ENCODE measurements at regions not wholly inside any gene's neighbourhood (a gene's known extent, or its start where the extent isn't known, plus 50 kb on each side); places are given as distances from the start of the nearest gene placed in this dataset.
"Not testable (repeated sequence)": the region's sequence is repeated elsewhere in the genome, so short reads cannot be mapped to it uniquely, and the experiment has no call there.

DNA sequence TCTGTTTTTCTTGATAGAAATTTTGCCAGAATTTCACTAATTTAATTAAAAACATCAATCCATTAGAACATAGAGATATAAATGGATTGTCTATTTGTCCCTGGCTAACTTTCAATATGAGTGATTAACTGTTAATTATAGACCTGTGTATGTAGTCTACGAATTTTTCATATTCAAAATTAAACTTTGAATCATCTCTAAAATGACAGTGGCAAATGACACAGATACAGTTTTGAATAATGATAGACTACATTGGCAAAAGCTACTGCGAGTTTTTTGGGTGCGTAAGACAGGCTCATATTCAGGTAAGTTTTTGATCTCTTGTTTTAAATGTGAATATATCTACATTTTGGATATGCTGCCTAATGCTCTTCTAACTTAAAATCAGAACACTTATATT is 86.0 kb upstream of the TBC1D5 start:
- Histone ChIP-seq H3K9me3 (ENCODE audit: control insufficient read depth, low read length) (no peaks in the 10 kb centered on the region), H3K4me3 (ENCODE audit: extremely low read depth, insufficient read depth, low read length, poor library complexity, severe bottlenecking) (no peak overlapping the region)
- 100% methylated on average over 2 of the region's 3 CpGs; no CpG with 5 or more reads in 1 of the 2 experiments for whole genome bisulfite sequencing, 2 experiments (ENCODE audit: insufficient coverage in 2 of 2)

DNA sequence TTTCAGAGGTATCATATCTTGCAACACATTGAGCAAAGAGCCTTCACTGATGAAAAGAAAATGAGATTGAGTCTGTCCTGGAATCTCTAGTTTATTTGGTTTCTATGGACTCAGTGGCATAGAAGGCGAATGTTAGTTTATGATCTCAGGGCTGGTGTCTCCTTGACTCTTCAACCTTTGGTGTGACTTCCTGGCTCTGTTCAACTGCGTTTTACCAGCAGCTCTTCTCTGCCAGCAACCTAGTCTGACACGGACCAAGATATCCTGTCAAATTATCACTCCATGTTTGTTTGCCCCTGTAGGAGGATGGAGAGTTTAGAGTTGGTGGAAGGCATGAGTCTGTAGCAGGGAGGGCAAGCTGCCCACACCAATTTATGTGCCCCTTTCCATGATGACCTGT is 82.9 kb upstream of the TBC1D5 start:
- no peak overlapping the region for H3K27ac ChIP-seq (ENCODE audit: low read depth, low read length, severe bottlenecking)
- 100% methylated on average over 2 of the region's 3 CpGs for WGBS, 2 experiments (ENCODE audit: insufficient coverage in 2 of 2)
- no peak overlapping the region for H3K4me3 ChIP-seq (ENCODE audit: extremely low read depth, insufficient read depth, low read length, poor library complexity, severe bottlenecking)
- H3K9me3 ChIP-seq (ENCODE audit: control insufficient read depth, low read length): no peaks in the 10 kb centered on the region
- H3K4me1 ChIP-seq (ENCODE audit: control insufficient read depth, insufficient read depth, low read length, poor library complexity, severe bottlenecking): no peaks in the 10 kb centered on the region
- H3K36me3 ChIP-seq (ENCODE audit: control insufficient read depth, insufficient read depth, low read length): no peaks in the 10 kb centered on the region

More for the DNA sequence above, 86.0 kb upstream of the TBC1D5 start:
- no peak overlapping the region for H3K27ac ChIP-seq (ENCODE audit: low read depth, low read length, severe bottlenecking)
- H3K4me1 ChIP-seq (ENCODE audit: control insufficient read depth, insufficient read depth, low read length, poor library complexity, severe bottlenecking): no peaks in the 10 kb centered on the region
- H3K36me3 ChIP-seq (ENCODE audit: control insufficient read depth, insufficient read depth, low read length): no peaks in the 10 kb centered on the region

DNA sequence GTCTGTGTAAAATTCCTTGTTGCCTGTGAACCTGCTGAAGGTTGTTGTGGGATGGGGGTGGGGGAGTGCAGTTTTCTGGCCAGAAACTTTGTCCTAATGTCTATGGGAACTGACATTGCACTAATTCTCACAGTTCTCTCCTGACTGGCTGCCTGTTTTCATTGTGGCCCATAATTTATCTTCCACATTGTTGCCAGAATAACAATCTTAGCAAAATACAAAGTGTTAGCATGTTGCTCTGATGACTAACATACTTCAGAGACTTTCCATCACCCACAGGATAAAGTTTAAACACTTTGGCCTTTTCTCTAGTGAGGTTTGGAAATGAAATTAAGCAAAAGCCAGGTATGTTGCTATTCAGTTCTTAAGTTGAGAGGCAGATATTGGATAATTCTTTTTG is 81.4 kb upstream of the TBC1D5 start:
- Histone ChIP-seq H3K4me3 (ENCODE audit: extremely low read depth, insufficient read depth, low read length, poor library complexity, severe bottlenecking) (no peak overlapping the region), H3K4me1 (ENCODE audit: control insufficient read depth, insufficient read depth, low read length, poor library complexity, severe bottlenecking) (no peaks in the 10 kb centered on the region), H3K9me3 (ENCODE audit: control insufficient read depth, low read length) (no peaks in the 10 kb centered on the region), H3K27ac (ENCODE audit: low read depth, low read length, severe bottlenecking) (no peak overlapping the region), H3K36me3 (ENCODE audit: control insufficient read depth, insufficient read depth, low read length) (no peaks in the 10 kb centered on the region)

DNA sequence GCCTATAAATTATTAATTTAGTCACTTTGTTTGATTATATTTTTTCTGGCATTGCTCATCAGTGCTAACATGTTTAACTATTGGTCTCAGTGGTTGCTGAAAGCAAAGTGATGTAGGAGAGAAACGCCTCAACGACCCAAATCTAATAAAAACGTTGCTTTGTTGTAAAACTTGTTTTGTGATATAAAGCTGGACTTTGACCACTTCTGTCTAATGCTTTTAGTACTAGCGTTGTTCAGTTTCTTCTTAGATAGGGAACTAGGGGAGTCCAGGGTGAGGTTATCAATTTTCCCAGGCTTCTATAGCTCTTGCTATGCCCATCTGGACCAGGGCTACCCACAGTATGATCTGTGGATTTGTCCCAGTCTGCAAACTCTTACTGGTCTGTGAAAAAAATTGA is 80.6 kb upstream of the TBC1D5 start:
- H3K27ac ChIP-seq (ENCODE audit: low read depth, low read length, severe bottlenecking): no peak overlapping the region
- H3K36me3 ChIP-seq (ENCODE audit: control insufficient read depth, insufficient read depth, low read length): no peaks in the 10 kb centered on the region
- no peaks in the 10 kb centered on the region for H3K9me3 ChIP-seq (ENCODE audit: control insufficient read depth, low read length)
- H3K4me1 ChIP-seq (ENCODE audit: control insufficient read depth, insufficient read depth, low read length, poor library complexity, severe bottlenecking): no peaks in the 10 kb centered on the region
- 80 to 85% methylated on average over 4 of the region's 4 CpGs for WGBS, 2 experiments (ENCODE audit: insufficient coverage in 2 of 2)
- H3K4me3 ChIP-seq (ENCODE audit: extremely low read depth, insufficient read depth, low read length, poor library complexity, severe bottlenecking): no peak overlapping the region

DNA sequence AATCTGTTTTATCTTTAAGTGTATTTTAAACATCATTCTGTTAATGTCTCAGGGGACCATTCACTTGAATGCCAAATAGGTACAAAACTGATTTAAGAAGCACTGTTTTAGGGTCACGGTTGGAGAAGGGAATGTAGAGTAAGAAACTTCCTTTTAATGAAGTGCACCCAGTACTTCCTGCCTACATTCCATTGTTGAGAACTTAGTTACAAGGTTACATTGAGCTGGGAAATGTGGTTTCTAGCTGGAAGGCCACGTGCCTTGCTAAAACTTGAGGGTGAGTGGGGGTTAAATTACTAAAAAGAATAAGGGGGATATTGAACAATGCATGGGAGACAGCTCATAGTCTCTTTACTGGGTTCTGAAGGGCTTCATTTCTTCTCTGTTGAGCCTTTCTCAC is 78.3 kb upstream of the TBC1D5 start:
- 50 to 57% methylated on average over 1 of the region's 2 CpGs for WGBS, 2 experiments (ENCODE audit: insufficient coverage in 2 of 2)
- no peak overlapping the region for H3K4me3 ChIP-seq (ENCODE audit: extremely low read depth, insufficient read depth, low read length, poor library complexity, severe bottlenecking)
- H3K36me3 ChIP-seq (ENCODE audit: control insufficient read depth, insufficient read depth, low read length): no peaks in the 10 kb centered on the region
- H3K27ac ChIP-seq (ENCODE audit: low read depth, low read length, severe bottlenecking): no peak overlapping the region
- no peaks in the 10 kb centered on the region for H3K4me1 ChIP-seq (ENCODE audit: control insufficient read depth, insufficient read depth, low read length, poor library complexity, severe bottlenecking)
- no peaks in the 10 kb centered on the region for H3K9me3 ChIP-seq (ENCODE audit: control insufficient read depth, low read length)

DNA sequence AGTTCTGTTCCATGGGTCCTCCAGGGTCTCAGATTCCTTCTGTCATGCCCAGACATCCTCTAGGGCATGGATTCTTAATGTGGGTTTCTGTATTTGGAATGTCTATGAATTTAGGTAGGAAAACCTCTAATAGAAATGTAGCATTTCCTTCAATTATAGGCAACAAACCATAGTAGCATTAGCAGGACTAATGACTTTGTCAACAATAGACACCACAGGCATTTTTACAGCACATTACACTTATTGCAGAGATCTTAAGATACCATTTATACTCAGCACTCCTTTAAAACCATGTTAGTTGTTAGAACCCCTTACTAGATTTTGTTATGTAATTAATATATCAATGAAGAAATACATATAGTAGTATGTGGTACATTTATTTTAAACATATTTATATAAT is 77.8 kb upstream of the TBC1D5 start:
- Histone ChIP-seq H3K27ac (ENCODE audit: low read depth, low read length, severe bottlenecking) (no peak overlapping the region), H3K36me3 (ENCODE audit: control insufficient read depth, insufficient read depth, low read length) (no peaks in the 10 kb centered on the region), H3K4me1 (ENCODE audit: control insufficient read depth, insufficient read depth, low read length, poor library complexity, severe bottlenecking) (no peaks in the 10 kb centered on the region), H3K9me3 (ENCODE audit: control insufficient read depth, low read length) (no peaks in the 10 kb centered on the region), H3K4me3 (ENCODE audit: extremely low read depth, insufficient read depth, low read length, poor library complexity, severe bottlenecking) (no peak overlapping the region)

DNA sequence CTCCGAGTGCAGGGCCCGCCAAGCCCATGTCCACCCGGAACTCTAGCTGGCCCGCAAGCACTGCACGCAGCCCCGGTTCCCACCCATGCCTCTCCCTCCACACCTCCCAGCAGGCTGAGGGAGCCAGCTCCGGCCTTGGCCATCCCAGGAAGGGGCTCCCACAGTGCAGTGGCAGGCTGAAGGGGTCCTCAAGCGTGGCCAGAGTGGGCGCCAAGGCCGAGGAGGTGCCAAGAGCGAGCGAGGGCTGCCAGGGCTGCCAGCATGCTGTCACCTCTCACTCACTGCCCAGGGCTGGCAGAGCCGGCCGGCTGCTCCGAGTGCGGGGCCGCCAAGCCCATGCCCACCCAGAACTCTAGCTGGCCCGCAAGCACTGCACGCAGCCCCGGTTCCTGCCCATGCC is 75.5 kb upstream of the TBC1D5 start:
- not testable (repeated sequence) for H3K27ac ChIP-seq (ENCODE audit: low read depth, low read length, severe bottlenecking); H3K9me3 ChIP-seq (ENCODE audit: control insufficient read depth, low read length); H3K4me3 ChIP-seq (ENCODE audit: extremely low read depth, insufficient read depth, low read length, poor library complexity, severe bottlenecking); H3K4me1 ChIP-seq (ENCODE audit: control insufficient read depth, insufficient read depth, low read length, poor library complexity, severe bottlenecking); H3K36me3 ChIP-seq (ENCODE audit: control insufficient read depth, insufficient read depth, low read length)
- 95 to 96% methylated on average over 13 to 14 of the region's 20 CpGs for WGBS, 2 experiments (ENCODE audit: insufficient coverage in 2 of 2)

DNA sequence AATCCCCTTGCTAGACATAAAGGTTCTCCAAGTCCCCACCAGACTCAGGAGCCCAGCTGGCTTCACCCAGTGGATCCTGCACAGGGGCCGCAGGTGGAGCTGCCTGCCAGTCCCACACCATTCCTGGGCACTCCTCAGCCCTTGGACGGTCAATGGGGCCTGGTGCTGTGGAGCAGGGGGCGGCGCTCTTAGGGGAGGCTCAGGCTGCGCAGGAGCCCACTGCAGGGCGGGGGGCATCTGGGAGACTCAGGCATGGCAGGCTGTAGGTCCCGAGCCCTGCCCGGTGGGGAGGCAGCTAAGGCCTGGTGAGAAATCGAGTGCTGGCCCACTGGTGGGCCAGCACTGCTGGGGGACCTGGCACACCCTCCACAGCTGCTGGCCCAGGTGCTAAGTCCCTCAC is 75.1 kb upstream of the TBC1D5 start:
- Histone ChIP-seq H3K9me3 (ENCODE audit: control insufficient read depth, low read length) (no peaks in the 10 kb centered on the region), H3K4me3 (ENCODE audit: extremely low read depth, insufficient read depth, low read length, poor library complexity, severe bottlenecking) (no peak overlapping the region), H3K4me1 (ENCODE audit: control insufficient read depth, insufficient read depth, low read length, poor library complexity, severe bottlenecking) (no peaks in the 10 kb centered on the region), H3K27ac (ENCODE audit: low read depth, low read length, severe bottlenecking) (no peak overlapping the region), H3K36me3 (ENCODE audit: control insufficient read depth, insufficient read depth, low read length) (no peaks in the 10 kb centered on the region)
- WGBS, 2 experiments (ENCODE audit: insufficient coverage in 2 of 2): 92 to 97% methylated on average over 8 to 9 of the region's 9 CpGs

DNA sequence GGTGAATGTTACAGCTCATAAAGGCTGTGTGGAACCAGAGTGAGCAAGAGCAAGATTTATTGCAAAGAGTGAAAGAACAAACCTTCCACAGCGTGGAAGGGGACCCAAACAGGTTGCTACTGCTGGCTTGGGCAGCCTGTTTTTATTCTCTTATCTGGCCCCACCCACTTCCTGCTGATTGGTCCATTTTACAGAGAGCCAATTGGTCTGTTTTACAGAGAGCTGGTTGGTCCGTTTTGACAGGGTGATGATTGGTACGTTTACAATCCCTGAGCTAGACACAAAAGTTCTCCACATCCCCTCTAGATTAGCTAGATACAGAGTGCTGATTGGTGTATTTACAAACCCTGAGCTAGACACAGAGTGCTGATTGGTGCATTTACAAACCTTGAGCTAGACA is 74.4 kb upstream of the TBC1D5 start:
- not testable (repeated sequence) for H3K27ac ChIP-seq (ENCODE audit: low read depth, low read length, severe bottlenecking); H3K36me3 ChIP-seq (ENCODE audit: control insufficient read depth, insufficient read depth, low read length); H3K9me3 ChIP-seq (ENCODE audit: control insufficient read depth, low read length); H3K4me3 ChIP-seq (ENCODE audit: extremely low read depth, insufficient read depth, low read length, poor library complexity, severe bottlenecking); H3K4me1 ChIP-seq (ENCODE audit: control insufficient read depth, insufficient read depth, low read length, poor library complexity, severe bottlenecking)
- WGBS, 2 experiments (ENCODE audit: insufficient coverage in 2 of 2): 100% methylated on average over 1 of the region's 3 CpGs

DNA sequence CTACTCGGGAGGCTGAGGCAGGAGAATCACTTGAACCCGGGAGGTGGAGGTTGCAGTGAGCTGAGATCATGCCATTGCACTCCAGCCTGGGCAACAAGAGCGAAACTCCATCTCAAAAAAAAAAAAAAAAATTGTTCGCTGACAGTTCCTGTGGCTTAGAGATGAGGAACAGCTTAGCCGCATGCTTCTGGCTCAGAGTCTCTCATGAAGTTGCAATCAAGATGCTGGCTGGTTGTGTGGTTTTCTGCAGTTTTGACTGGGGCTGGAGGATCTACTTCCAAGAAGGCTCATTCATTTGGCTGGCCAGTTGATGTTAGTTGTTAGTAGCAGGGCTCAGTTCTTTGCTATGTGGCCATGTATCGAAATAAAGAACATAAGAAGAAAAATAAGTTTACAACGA is 69.9 kb upstream of the TBC1D5 start:
- H3K4me1 ChIP-seq (ENCODE audit: control insufficient read depth, insufficient read depth, low read length, poor library complexity, severe bottlenecking); H3K9me3 ChIP-seq (ENCODE audit: control insufficient read depth, low read length); H3K36me3 ChIP-seq (ENCODE audit: control insufficient read depth, insufficient read depth, low read length); H3K27ac ChIP-seq (ENCODE audit: low read depth, low read length, severe bottlenecking); H3K4me3 ChIP-seq (ENCODE audit: extremely low read depth, insufficient read depth, low read length, poor library complexity, severe bottlenecking): not testable (repeated sequence)
- WGBS, 2 experiments (ENCODE audit: insufficient coverage in 2 of 2): 88 to 92% methylated on average over 3 to 5 of the region's 7 CpGs

DNA sequence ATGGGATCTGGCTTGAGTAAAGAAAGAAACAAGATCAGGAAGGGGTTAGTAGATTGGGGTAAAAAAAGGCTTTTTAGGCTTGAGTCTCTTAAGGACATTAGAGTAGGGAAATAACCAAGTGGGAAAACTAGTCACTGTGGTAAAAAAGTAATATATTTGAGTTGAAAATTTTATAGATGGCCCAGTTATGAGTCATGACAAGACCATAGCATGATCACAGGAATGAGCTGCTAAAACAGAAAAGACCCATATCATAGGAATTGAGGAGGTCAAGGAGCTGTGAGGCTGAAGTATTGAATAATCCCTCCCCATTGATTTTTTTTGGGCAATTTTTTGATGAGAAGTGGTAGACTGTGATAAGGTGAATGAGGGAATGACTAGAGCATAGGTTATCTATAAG is 69.2 kb upstream of the TBC1D5 start:
- Histone ChIP-seq H3K4me3 (ENCODE audit: extremely low read depth, insufficient read depth, low read length, poor library complexity, severe bottlenecking) (no peak overlapping the region), H3K36me3 (ENCODE audit: control insufficient read depth, insufficient read depth, low read length) (no peaks in the 10 kb centered on the region), H3K27ac (ENCODE audit: low read depth, low read length, severe bottlenecking) (no peak overlapping the region), H3K4me1 (ENCODE audit: control insufficient read depth, insufficient read depth, low read length, poor library complexity, severe bottlenecking) (no peaks in the 10 kb centered on the region), H3K9me3 (ENCODE audit: control insufficient read depth, low read length) (no peaks in the 10 kb centered on the region)

DNA sequence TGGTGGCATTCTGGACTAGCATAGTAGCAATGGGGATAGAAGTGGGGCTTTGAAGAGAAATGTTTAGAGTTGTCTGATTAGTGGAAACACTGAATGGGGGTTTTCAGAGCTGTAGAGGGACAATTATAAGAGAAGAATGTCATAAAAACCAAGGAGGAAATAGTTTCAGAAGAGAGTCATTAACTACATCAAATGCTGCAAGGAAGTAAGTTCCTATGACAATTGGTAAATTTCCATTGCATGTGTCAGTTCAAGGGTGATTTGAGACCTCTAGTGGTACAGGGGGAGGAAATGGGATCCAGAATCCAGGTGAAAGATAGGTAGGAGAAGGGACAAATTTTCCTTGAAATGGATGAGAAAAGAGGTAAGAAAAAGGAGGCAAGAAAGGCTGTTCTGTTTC is 68.3 kb upstream of the TBC1D5 start:
- Histone ChIP-seq H3K4me1 (ENCODE audit: control insufficient read depth, insufficient read depth, low read length, poor library complexity, severe bottlenecking) (no peaks in the 10 kb centered on the region), H3K27ac (ENCODE audit: low read depth, low read length, severe bottlenecking) (no peak overlapping the region), H3K9me3 (ENCODE audit: control insufficient read depth, low read length) (no peaks in the 10 kb centered on the region), H3K36me3 (ENCODE audit: control insufficient read depth, insufficient read depth, low read length) (no peaks in the 10 kb centered on the region), H3K4me3 (ENCODE audit: extremely low read depth, insufficient read depth, low read length, poor library complexity, severe bottlenecking) (no peak overlapping the region)

All from mesodermal cell (in vitro differentiated cells).